HG03135 (cell line): ENCODE measurements at regions not wholly inside any gene's neighbourhood (a gene's known extent, or its start where the extent isn't known, plus 50 kb on each side); places are given as distances from the start of the nearest gene placed in this dataset.

Experiments used
- ATAC-seq: cut with Tn5 transposase; IDR thresholded peaks from one replicate; pipeline ENCODE4 v1.9.1; 2021; ENCODE audit warnings: mild to moderate bottlenecking, moderate library complexity; ENCODE audit not compliant: unreplicated experiment

GRCh38 chr1:165031001-165031400 is 325.5 kb downstream of the LMX1A start:
- ATAC-seq = no peak

- ATAC-seq = no peak
These were observed 330.7 kb downstream of the LMX1A start for GRCh38 chr1:165025805-165026204.

GRCh38 chr1:165014753-165015152 is 341.8 kb downstream of the LMX1A start:
- no peak for ATAC-seq

GRCh38 chr1:165011991-165012531 is 344.5 kb downstream of the LMX1A start:
- ATAC-seq = no peak

GRCh38 chr1:165011186-165011585 is 345.3 kb downstream of the LMX1A start:
- ATAC-seq = no peak

GRCh38 chr1:165010418-165011070 is 346.0 kb downstream of the LMX1A start:
- ATAC-seq = no peak

GRCh38 chr1:165006831-165007230 is 349.7 kb downstream of the LMX1A start:
- ATAC-seq = no peak

GRCh38 chr1:164999146-164999545 is 357.4 kb downstream of the LMX1A start:
- no peak for ATAC-seq

GRCh38 chr1:164991763-164992314 is 364.7 kb downstream of the LMX1A start:
- no peak for ATAC-seq

- ATAC-seq = no peak
These were observed 373.4 kb downstream of the LMX1A start for GRCh38 chr1:164983023-164983650.

- no peak for ATAC-seq
These were observed 374.0 kb downstream of the LMX1A start for GRCh38 chr1:164982545-164982944.

- ATAC-seq = no peak
These were observed 379.0 kb downstream of the LMX1A start for GRCh38 chr1:164977561-164977960.

- no peak for ATAC-seq
These were observed 384.5 kb downstream of the LMX1A start for GRCh38 chr1:164971921-164972415.

GRCh38 chr1:164971391-164971790 is 385.1 kb downstream of the LMX1A start:
- ATAC-seq = no peak

- no peak for ATAC-seq
These were observed 387.3 kb downstream of the LMX1A start for GRCh38 chr1:164969253-164969652.

GRCh38 chr1:164967300-164967699 is 389.2 kb downstream of the LMX1A start:
- no peak for ATAC-seq

- no peak for ATAC-seq
These were observed 394.8 kb downstream of the LMX1A start for GRCh38 chr1:164961715-164962114.

GRCh38 chr1:164958982-164959768 is 397.3 kb downstream of the LMX1A start:
- ATAC-seq = no peak

GRCh38 chr1:164953815-164954214 is 394.8 kb downstream of the PBX1 start:
- no peak for ATAC-seq

GRCh38 chr1:164953098-164953497 is 394.1 kb downstream of the PBX1 start:
- no peak for ATAC-seq

GRCh38 chr1:164951508-164951907 is 392.5 kb downstream of the PBX1 start:
- no peak for ATAC-seq
